ENCODE measurements at regions not wholly inside any gene's neighbourhood (a gene's known extent, or its start where the extent isn't known, plus 50 kb on each side); places are given as distances from the start of the nearest gene placed in this dataset.

DNA sequence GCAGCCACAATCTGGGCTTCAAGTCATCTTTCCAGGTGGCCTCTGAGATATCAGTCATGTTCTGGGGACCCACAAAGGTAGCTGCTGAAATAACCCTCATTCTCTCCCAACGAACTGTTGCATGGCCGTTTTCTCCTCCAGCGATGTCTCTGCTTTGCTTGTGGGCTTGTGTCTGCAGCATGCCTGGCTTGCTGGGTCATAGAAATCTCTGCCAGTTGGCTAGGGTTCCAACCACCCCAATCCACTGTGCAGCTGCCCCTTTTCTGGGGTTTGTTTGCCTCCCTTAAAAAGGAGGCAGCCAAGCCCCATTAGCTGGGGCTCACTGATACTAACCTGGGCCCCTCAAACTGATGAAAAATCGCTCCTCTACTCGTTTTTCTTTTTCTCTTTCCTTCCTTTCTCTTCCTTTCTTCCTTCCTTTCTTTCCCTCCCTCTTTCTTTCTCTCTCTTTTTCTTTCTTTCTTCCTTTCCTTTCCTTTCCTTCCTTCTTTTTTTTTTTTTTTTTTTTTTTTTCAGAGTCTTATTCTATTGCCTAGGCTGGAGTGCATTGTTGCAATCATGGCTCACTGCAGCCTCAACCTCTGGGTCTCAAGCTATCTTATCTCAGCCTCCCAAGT lies 680.0 kb downstream of the EPHA4 start:
- no peak for DNase-seq

DNA sequence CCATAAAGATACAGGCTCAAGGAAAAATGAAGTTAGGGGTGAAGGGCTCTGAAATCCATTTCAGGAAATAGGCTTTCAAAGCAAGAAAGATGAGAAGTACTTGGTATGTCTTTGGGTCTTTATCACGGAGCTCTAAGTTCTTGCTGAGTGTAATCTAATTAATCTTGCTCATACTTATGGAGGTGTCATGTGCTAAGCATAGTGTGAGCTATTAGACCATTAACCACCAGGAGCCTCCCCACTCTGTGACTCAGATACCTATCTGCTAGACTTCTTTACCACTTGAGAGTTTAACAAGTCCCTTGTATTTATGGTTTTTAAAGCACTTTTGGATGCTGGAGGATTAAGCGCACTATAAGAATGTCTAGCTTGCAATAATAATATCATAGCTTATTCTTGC lies 678.7 kb downstream of the EPHA4 start:
- no peak for DNase-seq

DNA sequence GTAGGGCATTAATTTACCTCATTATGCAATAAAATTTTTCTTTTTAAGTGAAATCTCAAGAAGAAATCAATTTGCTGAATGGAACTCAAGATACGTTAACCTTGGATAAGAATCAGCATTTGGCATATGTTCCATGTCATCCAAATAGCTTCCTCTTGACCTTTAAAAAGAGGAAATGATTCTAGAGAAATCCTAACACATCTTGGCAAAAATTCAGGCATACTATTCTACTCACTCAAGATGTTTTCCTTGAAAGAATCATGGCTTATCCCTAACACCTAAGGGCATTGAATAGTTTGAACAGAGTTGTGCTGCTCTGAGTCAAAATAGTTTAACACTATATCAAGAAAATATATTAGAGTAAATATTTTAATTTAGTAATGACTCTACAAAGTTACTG lies 678.0 kb downstream of the EPHA4 start:
- DNase-seq: no peak

DNA sequence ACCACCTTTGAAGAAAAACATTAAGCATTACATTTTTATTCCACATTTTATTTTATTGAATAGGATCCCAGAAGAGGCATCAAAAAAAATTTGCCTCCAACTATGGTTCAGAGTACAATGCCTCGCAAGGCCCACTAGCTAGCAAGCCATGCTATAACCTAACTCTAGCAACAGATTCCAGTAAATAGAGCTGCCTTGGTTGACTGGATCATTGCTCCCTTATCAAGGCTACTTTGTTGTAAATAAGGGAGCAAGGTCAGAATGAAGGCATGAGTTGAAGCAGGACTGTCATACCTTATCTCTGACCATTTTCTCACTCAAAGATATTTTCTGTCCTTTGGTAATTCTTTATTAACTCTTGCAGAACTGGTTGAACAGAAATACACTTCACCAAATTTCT lies 672.6 kb downstream of the EPHA4 start:
- no peak for DNase-seq

DNA sequence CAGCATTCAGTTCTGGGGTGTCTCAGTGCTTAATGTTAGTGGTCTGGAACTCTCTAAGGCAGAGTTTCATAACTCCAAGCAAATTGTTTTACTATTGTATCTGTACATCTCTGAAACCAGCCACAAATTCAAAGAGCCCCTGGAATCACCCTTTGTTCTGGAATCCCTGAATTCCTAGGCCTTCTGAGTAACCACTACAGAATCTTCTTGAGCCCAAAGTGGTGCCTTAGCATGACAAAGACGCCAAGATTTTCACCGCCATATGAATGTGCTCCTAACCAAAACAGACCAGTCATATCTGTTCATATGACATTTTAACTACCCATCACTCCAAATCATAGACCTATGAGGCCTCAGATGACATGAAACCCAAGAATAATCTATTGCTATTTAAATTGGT lies 668.1 kb downstream of the EPHA4 start:
- no peak for DNase-seq

DNA sequence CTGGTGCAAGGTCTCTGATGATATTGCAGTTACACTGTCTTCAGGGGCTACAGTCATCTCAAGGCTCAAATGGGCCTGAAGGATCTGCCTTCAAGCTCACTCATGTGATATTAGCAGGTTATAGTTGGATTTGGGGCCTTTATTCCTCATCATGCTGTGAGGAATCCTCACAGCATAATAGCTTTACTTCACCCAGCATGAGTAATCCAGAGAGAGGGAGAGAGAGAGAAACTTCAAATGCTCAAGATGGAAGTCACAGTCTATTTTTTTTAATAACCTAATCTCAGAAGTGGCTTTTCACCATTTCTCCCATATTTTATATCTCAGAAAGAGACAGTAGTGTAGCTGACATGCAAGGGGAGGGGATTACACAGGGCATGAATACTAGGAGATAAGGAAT lies 658.7 kb downstream of the EPHA4 start:
- DNase-seq: no peak

DNA sequence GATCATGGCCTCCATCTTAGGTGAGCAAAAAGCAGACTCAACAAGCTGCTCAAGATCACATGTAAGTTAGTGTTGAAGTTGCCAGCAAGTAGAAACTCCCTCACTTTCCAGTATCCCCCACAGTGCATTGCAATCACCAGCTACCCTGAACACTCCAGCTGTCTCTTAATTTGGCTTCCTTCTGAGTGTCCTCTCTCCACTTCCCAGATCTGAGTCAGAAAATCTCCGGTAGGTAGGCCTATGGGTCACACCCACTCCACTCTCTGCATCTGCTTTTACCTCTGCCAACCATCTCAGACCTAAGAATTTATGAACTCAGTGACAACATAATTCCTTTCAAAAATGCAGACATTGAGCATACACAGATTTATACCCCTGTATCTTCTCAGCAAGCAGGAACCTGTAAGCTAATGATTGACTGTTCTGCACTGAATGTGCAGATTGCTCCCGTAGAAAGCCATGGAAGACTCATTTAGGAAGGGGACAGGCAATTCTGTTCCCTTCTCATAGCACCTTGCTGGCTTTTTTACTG lies 656.9 kb downstream of the EPHA4 start:
- no peak for DNase-seq

DNA sequence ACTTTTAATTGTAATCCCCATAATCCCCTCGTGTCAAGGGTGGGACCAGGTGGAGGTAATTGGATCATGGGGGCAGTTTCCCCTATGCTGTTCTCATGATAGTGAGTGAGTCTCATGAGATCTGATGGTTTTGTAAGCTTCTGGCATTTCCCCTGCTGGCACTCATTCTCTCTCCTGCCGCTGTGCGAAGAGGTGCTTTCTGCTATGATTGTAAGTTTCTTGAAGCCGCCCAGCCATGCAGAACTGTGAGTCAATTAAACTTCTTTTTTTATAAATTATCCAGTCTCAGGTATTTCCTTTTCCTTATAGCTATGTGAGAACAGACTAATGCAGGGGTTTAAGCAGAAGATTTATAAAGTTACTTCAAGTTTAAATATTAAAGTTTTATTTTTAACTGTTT lies 655.2 kb downstream of the EPHA4 start:
- no peak for DNase-seq

DNA sequence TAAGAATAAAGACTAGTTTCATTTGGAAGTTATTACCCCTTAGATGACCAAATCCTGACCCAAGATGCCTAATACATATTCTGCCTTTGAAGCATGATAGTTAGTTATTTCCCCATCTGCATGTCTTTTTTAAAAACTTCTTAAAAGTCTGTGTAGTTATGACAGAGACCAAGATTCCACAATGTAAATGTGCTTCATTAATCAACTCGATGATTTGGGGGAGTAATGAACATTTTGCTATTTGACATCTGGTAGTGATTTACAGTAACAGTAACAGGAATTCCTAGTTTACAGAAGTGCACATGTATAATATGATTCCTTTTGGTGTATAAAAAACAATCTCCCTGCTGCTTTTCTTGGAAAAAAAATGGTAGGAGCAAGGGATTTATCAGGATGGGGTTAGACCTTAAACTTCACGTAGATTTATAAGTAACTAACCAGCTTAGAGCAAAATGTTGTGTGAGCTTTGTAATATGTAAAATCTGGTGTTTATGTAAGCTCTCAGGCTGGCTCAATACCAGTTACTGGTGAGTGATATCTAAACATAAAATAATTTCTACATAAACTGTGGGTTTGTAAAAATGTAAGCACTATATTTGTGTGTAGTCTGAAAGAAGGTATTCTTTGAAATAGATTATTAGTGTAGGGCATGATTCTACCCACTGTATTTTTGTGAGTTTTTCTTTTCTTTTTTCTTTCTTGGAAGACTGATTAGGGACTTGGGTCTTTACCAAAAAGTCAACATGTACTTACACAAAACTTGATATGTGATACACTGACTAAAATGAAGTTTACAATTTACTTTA lies 641.6 kb downstream of the EPHA4 start:
- no peak for DNase-seq

DNA sequence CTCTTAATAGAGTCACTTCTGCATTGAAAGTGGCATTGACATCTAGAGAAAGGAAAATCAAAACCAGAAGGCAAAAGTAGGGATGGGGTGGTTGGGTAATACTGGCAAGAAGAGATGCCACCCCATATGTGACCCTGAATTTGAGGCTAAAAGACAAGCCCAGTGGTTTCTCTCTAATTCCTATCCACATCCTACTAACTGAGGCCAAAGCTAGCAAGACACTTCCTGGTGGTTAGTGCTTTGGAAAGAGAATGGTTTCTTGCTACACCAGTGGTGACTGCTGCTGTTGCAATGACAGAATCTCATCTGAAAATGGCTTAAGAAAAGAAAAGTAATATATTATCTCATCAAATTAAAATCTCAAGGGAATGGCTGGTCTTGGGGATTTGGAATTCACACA lies 640.6 kb downstream of the EPHA4 start:
- DNase-seq: no peak

DNA sequence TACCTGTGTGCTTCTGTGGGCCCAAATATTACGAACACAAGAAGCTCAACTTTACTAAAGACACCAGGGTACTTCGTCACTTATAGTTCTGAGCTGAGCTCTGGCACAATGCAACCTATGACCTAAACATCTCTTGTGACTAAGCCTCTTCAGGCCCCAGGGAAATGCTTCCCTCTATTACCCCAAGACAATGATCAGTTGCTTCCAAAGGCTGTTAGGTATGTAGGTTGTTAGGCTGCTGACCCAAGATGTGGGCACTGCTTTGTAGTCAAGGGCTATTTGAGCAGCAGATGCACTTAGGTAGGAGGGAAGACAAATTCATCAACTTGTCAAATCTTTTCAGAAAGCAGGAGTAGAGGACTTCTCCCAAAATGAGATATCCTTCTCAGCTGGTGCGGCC lies 640.1 kb downstream of the EPHA4 start:
- no peak for DNase-seq

DNA sequence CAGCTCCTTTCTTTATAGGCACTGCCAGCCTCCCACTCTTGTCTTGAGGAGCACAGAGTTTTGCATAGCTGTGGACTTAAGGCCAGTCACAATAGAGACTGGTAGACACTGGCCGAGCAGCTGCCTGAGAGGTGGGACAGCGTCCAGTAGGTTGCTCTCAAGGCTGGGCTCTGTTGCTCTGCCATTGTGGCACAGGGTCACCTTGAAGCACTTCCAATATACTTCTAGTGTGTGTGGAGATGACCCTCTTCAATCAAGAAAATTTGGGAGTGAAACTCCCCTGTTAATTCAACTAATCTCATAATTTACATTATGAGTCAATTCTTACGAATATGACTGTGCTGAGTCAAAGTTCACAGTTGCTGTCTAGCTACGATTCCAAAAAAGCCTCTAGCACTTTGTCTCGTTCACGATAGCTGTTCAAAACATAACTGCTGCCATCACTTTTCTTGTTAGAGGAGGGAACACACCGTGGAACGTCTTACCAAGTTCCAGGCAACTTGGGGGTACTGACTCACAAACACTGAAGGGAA lies 636.2 kb downstream of the EPHA4 start:
- DNase-seq: no peak

DNA sequence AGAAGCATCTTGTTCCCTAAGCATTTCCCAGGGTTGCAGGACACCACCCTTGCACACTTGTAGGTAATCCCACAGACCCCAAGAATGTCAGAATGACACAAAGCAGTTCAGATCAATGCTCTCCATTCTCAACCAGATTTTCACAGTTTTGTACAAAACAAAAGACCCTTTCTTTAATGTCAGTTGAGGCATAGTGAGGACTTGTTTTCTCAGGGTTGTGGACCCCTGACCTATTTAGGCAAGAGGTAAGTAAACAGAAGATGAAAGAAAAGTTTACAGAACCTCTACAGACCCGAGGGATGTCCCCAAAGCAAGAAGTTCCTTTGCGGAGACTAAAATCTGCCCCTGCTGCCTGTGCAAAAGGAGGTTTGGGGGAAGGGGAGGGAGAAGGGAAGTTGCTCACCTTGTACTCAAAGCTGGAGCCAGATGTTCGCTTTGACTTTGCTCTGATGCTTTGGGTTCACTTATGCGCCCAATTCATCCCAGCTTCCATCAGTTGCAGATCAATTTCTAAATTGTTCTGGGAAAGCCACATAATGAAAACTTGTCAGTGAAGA lies 635.4 kb downstream of the EPHA4 start:
- no peak for DNase-seq

DNA sequence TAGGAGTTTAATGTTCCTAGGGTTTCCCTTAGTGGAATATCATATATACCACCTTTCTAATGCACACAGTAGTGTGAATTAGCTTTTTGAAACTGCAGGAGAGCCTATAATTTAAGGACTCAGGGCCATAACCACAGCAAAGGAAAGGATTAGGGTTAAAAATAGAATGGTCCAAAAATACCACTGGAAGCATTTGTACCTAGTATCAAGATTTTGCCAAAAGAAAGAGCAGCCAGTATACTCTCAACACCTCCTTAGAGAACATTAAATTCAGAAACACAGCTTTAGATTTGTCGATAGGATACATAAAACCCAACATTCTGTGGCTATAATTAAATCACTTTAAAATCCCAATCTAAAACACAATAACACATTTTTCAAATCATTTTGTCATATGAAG lies 634.9 kb downstream of the EPHA4 start:
- no peak for DNase-seq

DNA sequence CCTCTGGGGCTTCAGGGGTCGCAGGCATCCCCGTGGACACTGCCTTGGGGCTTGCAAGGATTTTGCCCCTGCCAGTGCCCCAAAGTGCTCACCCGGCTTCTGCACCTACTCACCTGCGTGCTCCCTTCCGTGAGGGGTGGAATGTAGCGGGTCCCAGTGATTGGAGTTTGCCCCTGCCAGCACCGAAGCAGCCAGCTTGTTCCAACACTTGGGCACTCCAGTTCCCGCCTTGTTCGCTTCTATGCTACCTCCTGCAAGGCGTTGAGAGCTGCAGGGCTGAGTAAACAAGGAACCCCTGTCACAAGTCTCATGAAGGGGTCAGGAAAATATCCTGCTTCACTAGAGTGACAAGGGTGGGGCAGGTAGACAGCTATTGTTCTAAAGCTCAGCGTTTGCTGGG lies 631.5 kb downstream of the EPHA4 start:
- no peak for DNase-seq

DNA sequence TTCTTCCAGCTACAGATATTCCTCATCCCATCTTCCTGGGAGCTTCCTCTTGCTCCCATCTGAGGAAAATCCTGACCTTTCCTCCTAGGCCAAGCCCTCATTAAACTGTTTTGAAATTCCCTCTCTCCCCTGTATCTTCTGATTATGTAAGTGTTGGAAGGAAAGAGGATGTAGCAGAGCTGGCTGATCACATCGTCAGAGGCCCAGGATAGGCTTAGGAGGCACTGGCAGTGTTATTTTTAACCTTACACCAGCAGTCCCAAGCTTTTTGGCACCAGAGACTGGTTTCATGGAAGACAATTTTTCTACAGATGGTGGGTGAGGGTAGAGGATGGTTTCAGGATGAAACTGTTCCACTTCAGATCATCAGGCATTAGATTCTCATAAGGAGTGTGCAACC lies 630.4 kb downstream of the EPHA4 start:
- no peak for DNase-seq

DNA sequence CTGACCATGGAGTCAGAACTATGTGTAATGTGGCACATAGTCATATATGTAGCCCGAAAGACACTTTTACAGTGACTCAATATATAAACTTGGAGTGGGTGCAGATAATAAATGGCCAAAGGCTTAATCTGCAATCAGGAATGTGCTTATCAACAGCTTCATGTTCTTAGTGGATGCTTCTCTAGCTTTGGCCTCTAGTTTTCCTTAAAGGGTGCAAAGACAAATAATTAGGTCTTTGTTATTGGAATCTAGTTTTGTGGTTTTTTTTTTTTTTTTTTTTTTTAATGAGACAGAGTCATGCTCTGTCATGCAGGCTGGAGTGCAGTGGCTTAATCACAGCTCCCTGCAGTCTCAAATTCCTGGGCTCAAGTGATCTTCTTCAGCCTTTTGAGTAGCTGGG lies 625.6 kb downstream of the EPHA4 start:
- DNase-seq: no peak

DNA sequence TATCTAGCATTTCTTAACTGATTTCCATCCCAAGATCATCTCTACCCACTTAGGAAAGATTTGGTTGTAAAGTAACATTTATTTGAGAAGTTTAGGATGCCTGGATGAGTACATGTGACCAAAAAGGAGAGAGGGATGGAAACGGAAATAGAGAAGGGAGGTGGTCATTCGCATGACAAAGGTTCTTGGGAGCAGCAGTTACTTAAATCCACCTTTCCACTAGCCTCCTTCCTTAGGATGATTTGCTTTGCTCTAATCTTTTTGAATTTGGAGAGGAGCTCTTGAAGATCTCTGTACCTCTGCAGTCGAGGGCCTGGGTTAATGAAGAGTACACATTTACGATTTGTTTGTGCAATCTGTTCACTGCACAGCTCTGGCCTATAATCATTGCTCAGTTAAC lies 623.5 kb downstream of the EPHA4 start:
- DNase-seq: no peak

DNA sequence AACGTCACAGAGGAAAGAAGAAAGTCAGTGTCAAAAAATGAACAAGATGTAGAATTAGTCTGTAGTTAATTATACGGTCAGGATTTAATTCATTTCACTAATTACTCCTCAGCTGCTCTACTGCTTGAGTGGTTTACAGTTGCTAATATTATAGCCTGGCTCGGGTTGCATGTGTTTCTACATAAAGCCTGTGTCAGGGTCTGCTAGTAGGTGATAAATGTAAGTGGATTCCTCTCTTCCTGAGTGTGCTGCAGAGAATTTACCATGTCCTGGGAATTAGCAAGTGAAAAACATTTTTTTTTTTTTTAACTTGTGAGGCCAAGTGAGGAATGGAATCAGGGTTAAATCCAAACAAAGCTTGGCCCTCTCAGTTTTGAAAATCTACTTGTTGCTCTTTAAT lies 622.6 kb downstream of the EPHA4 start:
- DNase-seq: no peak

DNA sequence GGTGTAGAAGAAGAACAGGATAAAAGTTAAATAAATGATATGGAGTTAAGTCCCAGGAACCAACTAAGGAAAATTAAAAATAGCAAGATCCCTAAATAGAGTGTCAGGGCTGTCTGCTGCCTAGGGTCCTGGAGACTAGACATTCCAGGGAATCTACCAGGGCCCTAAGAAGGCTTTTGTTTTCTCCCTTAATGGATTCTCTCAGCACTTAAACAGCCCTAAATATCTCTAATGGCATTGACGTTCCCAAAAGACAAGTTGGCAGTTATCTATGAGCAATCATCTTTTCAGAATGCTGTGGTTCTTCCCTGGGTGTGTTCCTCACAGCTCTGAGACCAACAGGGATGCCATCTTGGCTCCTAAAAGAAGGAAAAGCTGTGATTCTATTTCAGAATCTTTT lies 616.3 kb downstream of the EPHA4 start:
- DNase-seq: no peak

DNA sequence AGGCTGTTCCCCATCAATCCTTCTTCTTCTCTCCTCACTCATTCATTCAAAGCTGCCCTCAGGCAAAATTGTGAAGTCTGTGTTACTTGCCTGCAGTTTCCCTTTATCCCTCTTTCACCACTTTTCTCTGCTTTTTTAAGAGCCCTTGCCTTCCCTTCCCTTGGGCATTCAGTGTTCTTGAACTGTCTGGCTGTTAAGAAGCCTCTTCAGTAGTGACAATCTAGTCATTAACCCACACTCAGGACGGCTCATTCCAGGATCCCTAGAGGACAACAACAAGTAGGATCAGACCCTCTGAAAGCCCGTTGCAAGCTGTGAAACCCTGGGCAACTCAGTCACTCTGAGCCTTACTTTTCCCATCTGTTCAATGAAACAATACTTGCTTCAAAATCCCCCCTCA lies 615.7 kb downstream of the EPHA4 start:
- DNase-seq: no peak

DNA sequence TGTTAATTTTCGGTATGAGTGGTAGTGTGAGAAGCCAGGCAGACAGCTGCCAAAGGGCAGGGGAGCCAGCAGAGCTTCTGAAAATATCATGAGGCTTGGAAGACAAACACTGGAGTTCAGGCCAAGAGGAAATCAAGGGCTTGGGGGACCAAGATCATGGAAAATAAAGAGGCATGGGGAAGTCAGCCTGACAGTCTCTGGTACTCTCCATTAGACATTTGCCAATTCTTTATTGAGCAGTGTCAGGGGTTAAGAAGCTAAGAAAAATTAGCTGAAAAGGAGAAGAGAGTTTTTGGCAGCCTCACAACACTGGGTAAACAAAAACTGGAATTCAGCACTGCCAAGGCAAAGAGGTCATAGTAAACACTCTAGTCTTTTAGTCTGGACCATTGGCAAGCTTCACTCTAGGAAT lies 612.7 kb downstream of the EPHA4 start:
- no peak for DNase-seq

DNA sequence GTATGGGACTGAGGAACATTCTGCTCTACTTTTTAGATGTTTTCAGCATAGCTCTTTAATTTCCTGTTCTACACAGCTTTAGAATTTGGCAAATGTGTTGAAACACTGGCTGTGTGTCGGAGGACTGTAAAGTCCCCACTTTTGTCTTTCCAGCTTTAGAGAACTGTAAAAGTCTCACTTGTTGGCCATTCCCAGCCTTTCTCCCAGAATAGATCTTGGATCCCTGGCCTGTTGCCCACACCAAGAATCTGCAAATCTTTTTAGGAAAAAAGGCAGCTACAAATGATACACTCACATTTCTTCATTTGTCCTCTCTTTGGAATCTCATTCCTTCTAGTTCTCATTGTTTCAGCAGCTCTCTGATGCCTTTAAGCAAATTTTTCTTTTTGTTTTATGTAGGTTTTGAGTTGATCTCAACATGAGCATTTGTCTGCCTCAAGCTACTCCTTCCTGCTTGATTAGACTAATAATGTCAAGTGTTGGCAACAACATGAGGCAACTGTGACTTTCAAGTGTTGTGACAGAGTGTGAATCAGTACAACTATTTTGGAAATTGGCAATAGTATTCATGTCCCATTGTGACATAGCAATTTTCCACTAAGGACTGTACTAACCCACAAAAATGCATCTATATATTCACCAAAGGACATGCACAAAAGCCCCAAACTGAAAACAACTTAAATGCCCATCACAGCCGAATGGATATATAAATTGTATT lies 610.8 kb downstream of the EPHA4 start:
- no peak for DNase-seq
